Uterus (tissue), 3 donors: ENCODE measurements at regions not wholly inside any gene's neighbourhood (a gene's known extent, or its start where the extent isn't known, plus 50 kb on each side); places are given as distances from the start of the nearest gene placed in this dataset.

Source experiments
- DNase-seq, 2 donors: peaks; one replicate each; pipeline ENCODE4 v3.0.0-alpha.2; 2019 to 2020
- H3K27ac ChIP-seq, 2 donors: fragments of 200-600 bp; sonication (generic); 1 replicate in 1 of 2; 2 replicates in 1 of 2; pipeline ENCODE4 v1.5.1; 2016 to 2018
- H3K27me3 ChIP-seq, 2 donors: fragments of 200-600 bp; sonication (generic); one replicate each; pipeline ENCODE4 v1.5.1; 2018 to 2019; ENCODE audit warnings: control low read depth in 1 of 2
- H3K36me3 ChIP-seq, 2 donors: fragments of 200-600 bp; sonication (generic); one replicate each; pipeline ENCODE4 v1.5.1; 2019; ENCODE audit warnings: control low read depth in 1 of 2
- H3K4me1 ChIP-seq, 2 donors: fragments of 200-600 bp; sonication (generic); one replicate each; pipeline ENCODE4 v1.5.1; 2018 to 2019; ENCODE audit warnings: control low read depth in 1 of 2
- H3K4me3 ChIP-seq, 2 donors: fragments of 200-600 bp; sonication (generic); 1 replicate in 1 of 2; 2 replicates in 1 of 2; pipeline ENCODE4 v1.5.1; 2018 to 2019; ENCODE audit warnings: mild to moderate bottlenecking in 1 of 2
- H3K9me3 ChIP-seq, 2 donors: fragments of 200-600 bp; sonication (generic); one replicate each; pipeline ENCODE4 v1.5.1; 2019; ENCODE audit warnings: control low read depth in 1 of 2
- CTCF ChIP-seq, 4 experiments: fragments of 200-600 bp in 2 of 4; fragments of 450-650 bp in 2 of 4; sonication (generic) in 2 of 4; IDR thresholded peaks; one replicate each; pipeline ENCODE4 v1.5.1; 2016 to 2019; ENCODE audit warnings: antibody characterized with exemption in 4 of 4, mild to moderate bottlenecking in 2 of 4, moderate library complexity in 1 of 4
- POLR2A ChIP-seq, 2 donors: fragments of 450-650 bp; IDR thresholded peaks; one replicate each; pipeline ENCODE4 v1.6.1; 2016; ENCODE audit warnings: antibody characterized with exemption in 2 of 2, mild to moderate bottlenecking in 1 of 2, moderate library complexity in 1 of 2
- intact Hi-C: fragments of 100-400 bp; cut with DNase I; formaldehyde crosslinking; loops from one replicate; pipeline ENCODE4 v1.15.1; 2023; ENCODE audit warnings: low total_unique reads
- donor health status: DM: yes; HTN: yes; CAD: no.

- intact Hi-C loops = no loop called here
- Histone ChIP-seq H3K27ac (no peak overlapping the region), H3K4me3 (no peak overlapping the region), H3K36me3 (no peaks in the 10 kb centered on the region), H3K4me1 (no peaks in the 10 kb centered on the region), H3K27me3 (no peaks in the 10 kb centered on the region), H3K9me3 (no peaks in the 10 kb centered on the region)
- DNase-seq = no peak
- no peak for TF ChIP-seq POLR2A (IDR thresholded peaks at IDR 0.05)
- TF ChIP-seq CTCF (IDR thresholded peaks at IDR 0.05) = no peak
These were observed 163.7 kb upstream of the NDUFV2 start for GRCh38 chr18:8938817-8939216.

- intact Hi-C loops = no loop called here
- Histone ChIP-seq H3K36me3 (no peaks in the 10 kb centered on the region), H3K4me1 (no peaks in the 10 kb centered on the region), H3K27me3 (no peaks in the 10 kb centered on the region), H3K4me3 (no peak overlapping the region), H3K27ac (no peak overlapping the region), H3K9me3 (no peaks in the 10 kb centered on the region)
- DNase-seq = no peak
- no peak for TF ChIP-seq CTCF (IDR thresholded peaks at IDR 0.05)
- TF ChIP-seq POLR2A (IDR thresholded peaks at IDR 0.05) = no peak
These were observed 160.2 kb upstream of the NDUFV2 start for GRCh38 chr18:8942021-8942908.

GRCh38 chr18:8942909-8943545, 159.5 kb upstream of the NDUFV2 start:
- intact Hi-C loops = no loop called here
- Histone ChIP-seq H3K27ac (no peak overlapping the region), H3K4me3 (no peak overlapping the region), H3K9me3 (no peaks in the 10 kb centered on the region), H3K4me1 (no peaks in the 10 kb centered on the region), H3K27me3 (no peaks in the 10 kb centered on the region), H3K36me3 (no peaks in the 10 kb centered on the region)
- no peak for DNase-seq
- TF ChIP-seq POLR2A (IDR thresholded peaks at IDR 0.05) = no peak
- TF ChIP-seq CTCF (IDR thresholded peaks at IDR 0.05) = no peak

- TF ChIP-seq CTCF (IDR thresholded peaks at IDR 0.05) (no peak), POLR2A (IDR thresholded peaks at IDR 0.05) (no peak)
- Histone ChIP-seq H3K27me3 (no peaks in the 10 kb centered on the region), H3K36me3 (no peaks in the 10 kb centered on the region), H3K4me1 (no peaks in the 10 kb centered on the region), H3K27ac (no peak overlapping the region), H3K4me3 (no peak overlapping the region), H3K9me3 (no peaks in the 10 kb centered on the region)
- intact Hi-C loops = no loop called here
- DNase-seq = no peak
These were observed 158.3 kb upstream of the NDUFV2 start for GRCh38 chr18:8943900-8944870.
